ENCODE measurements at regions not wholly inside any gene's neighbourhood (a gene's known extent, or its start where the extent isn't known, plus 50 kb on each side); places are given as distances from the start of the nearest gene placed in this dataset.

DNA sequence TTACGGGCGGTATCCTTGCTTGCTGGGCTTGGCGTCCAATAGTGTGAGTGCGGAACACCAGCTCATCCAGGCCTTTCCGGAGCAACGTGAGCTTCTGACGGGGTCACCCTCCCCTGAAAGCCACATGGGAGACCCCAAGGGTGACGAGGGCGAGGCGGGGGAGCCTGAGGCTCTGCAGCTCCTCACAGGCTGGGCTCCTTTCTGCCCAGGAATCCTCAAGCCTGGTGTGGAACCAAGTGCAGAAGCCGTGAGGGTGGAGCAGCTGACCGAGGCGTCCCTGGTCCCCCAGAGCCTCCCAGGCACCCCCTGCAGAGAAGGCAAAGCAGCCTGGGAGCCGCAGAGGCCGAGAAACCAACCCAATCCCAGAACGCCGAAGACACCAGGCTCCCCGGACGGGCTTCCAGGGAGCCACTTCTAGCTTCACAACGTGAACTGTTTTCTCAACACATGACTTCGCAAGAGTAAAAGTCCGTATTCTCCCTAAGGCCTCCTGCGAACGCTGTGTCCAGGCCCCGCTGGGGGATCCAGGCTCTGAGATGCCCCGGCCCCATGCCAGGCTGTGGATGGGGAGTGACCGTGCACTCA lies 530.3 kb downstream of the BRD1 start:
- TF ChIP-seq, protein P1, sequence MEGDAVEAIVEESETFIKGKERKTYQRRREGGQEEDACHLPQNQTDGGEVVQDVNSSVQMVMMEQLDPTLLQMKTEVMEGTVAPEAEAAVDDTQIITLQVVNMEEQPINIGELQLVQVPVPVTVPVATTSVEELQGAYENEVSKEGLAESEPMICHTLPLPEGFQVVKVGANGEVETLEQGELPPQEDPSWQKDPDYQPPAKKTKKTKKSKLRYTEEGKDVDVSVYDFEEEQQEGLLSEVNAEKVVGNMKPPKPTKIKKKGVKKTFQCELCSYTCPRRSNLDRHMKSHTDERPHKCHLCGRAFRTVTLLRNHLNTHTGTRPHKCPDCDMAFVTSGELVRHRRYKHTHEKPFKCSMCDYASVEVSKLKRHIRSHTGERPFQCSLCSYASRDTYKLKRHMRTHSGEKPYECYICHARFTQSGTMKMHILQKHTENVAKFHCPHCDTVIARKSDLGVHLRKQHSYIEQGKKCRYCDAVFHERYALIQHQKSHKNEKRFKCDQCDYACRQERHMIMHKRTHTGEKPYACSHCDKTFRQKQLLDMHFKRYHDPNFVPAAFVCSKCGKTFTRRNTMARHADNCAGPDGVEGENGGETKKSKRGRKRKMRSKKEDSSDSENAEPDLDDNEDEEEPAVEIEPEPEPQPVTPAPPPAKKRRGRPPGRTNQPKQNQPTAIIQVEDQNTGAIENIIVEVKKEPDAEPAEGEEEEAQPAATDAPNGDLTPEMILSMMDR (IDR thresholded peaks at IDR 0.05): no peak
- no peak for TF ChIP-seq POLR2A (IDR thresholded peaks at IDR 0.05)

Data from tibial nerve (tissue), 3 donors.